Vagina (tissue), 2 donors: ENCODE measurements at regions not wholly inside any gene's neighbourhood (a gene's known extent, or its start where the extent isn't known, plus 50 kb on each side); places are given as distances from the start of the nearest gene placed in this dataset. TPM values are rescaled to one million over a fixed set of nuclear protein-coding genes. Genes with fewer than 3 reads are reported as not detected.

Experiments
- DNase-seq, 2 donors: peaks; one replicate each; pipeline ENCODE4 v3.0.0-alpha.2; 2017; ENCODE audit errors: extremely low spot score in 2 of 2
- H3K27ac ChIP-seq: fragments of 200-600 bp; sonication (generic); one replicate; pipeline ENCODE4 v1.5.1; 2019
- H3K27me3 ChIP-seq: fragments of 200-600 bp; sonication (generic); one replicate; pipeline ENCODE4 v1.5.1; 2019
- H3K36me3 ChIP-seq, 2 donors: fragments of 200-600 bp; sonication (generic); one replicate each; pipeline ENCODE4 v1.5.1; 2017 to 2019
- H3K4me1 ChIP-seq: fragments of 200-600 bp; sonication (generic); one replicate; pipeline ENCODE4 v1.5.1; 2019
- H3K4me3 ChIP-seq, 2 donors: fragments of 200-600 bp; sonication (generic); 1 replicate in 1 of 2; 2 replicates in 1 of 2; pipeline ENCODE4 v1.5.1; 2016 to 2019
- H3K9me3 ChIP-seq: fragments of 200-600 bp; sonication (generic); one replicate; pipeline ENCODE4 v1.5.1; 2019
- CTCF ChIP-seq, 3 experiments: fragments of 450-650 bp in 2 of 3; fragments of 200-600 bp in 1 of 3; sonication (generic) in 1 of 3; IDR thresholded peaks; one replicate each; pipeline ENCODE4 v1.5.1; 2017 to 2019; ENCODE audit warnings: antibody characterized with exemption in 3 of 3, mild to moderate bottlenecking in 2 of 3, moderate library complexity in 2 of 3
- POLR2A ChIP-seq, 2 donors: fragments of 450-650 bp; IDR thresholded peaks; one replicate each; pipeline ENCODE4 v1.6.1; 2017; ENCODE audit warnings: antibody characterized with exemption in 2 of 2, mild to moderate bottlenecking in 2 of 2, moderate library complexity in 2 of 2
- POLR2AphosphoS5 ChIP-seq, 2 donors: sonication (generic); formaldehyde crosslinking; IDR thresholded peaks; one replicate each; pipeline ENCODE4 v1.9.0; 2017; ENCODE audit warnings: antibody characterized with exemption in 2 of 2, mild to moderate bottlenecking in 2 of 2, low read depth in 1 of 2; ENCODE audit not compliant: insufficient read depth in 1 of 2
- intact Hi-C: fragments of 100-400 bp; cut with DNase I; formaldehyde crosslinking; loops from one replicate; pipeline ENCODE4 v1.15.1; 2023
- small RNA-seq: library from RNA; depleted of rRNA; stranded (forward); fragments of <200 nt; gene quantifications from one replicate; pipeline ENCODE3, GENCODE V24; 2016

GRCh38 chr9:101795147-101795546 lies 56.7 kb upstream of the GRIN3A start:
- TF ChIP-seq CTCF (IDR thresholded peaks at IDR 0.05) = no peak
- TF ChIP-seq POLR2A (IDR thresholded peaks at IDR 0.05) = no peak
- no peak for TF ChIP-seq POLR2AphosphoS5 (IDR thresholded peaks at IDR 0.05; ENCODE audit: insufficient read depth in 1 of 2, low read depth in 1 of 2)
- Histone ChIP-seq H3K27ac (no peak overlapping the region), H3K36me3 (no peaks in the 10 kb centered on the region), H3K9me3 (no peaks in the 10 kb centered on the region), H3K4me3 (no peak overlapping the region), H3K27me3 (no peaks in the 10 kb centered on the region), H3K4me1 (no peaks in the 10 kb centered on the region)
- DNase-seq = no peak
- intact Hi-C loops = no loop called here

GRCh38 chr9:101792475-101792874 lies 54.0 kb upstream of the GRIN3A start:
- Histone ChIP-seq H3K4me1 (no peaks in the 10 kb centered on the region), H3K36me3 (no peaks in the 10 kb centered on the region), H3K27me3 (no peaks in the 10 kb centered on the region), H3K4me3 (no peak overlapping the region), H3K27ac (no peak overlapping the region), H3K9me3 (no peaks in the 10 kb centered on the region)
- intact Hi-C loops = no loop called here
- no peak for DNase-seq
- TF ChIP-seq POLR2A (IDR thresholded peaks at IDR 0.05) (no peak), CTCF (IDR thresholded peaks at IDR 0.05) (no peak), POLR2AphosphoS5 (IDR thresholded peaks at IDR 0.05; ENCODE audit: insufficient read depth in 1 of 2, low read depth in 1 of 2) (no peak)

GRCh38 chr9:101791938-101792337 lies 53.5 kb upstream of the GRIN3A start:
- Histone ChIP-seq H3K36me3 (no peaks in the 10 kb centered on the region), H3K4me3 (no peak overlapping the region), H3K9me3 (no peaks in the 10 kb centered on the region), H3K27me3 (no peaks in the 10 kb centered on the region), H3K27ac (no peak overlapping the region), H3K4me1 (no peaks in the 10 kb centered on the region)
- TF ChIP-seq POLR2AphosphoS5 (IDR thresholded peaks at IDR 0.05; ENCODE audit: insufficient read depth in 1 of 2, low read depth in 1 of 2) (no peak), POLR2A (IDR thresholded peaks at IDR 0.05) (no peak), CTCF (IDR thresholded peaks at IDR 0.05) (no peak)
- DNase-seq = no peak
- intact Hi-C loops = no loop called here

- Histone ChIP-seq H3K27me3 (no peaks in the 10 kb centered on the region), H3K4me1 (no peaks in the 10 kb centered on the region), H3K9me3 (no peaks in the 10 kb centered on the region), H3K4me3 (no peak overlapping the region), H3K27ac (no peak overlapping the region), H3K36me3 (no peaks in the 10 kb centered on the region)
- no peak for DNase-seq
- TF ChIP-seq POLR2AphosphoS5 (IDR thresholded peaks at IDR 0.05; ENCODE audit: insufficient read depth in 1 of 2, low read depth in 1 of 2) (no peak), CTCF (IDR thresholded peaks at IDR 0.05) (no peak), POLR2A (IDR thresholded peaks at IDR 0.05) (no peak)
- intact Hi-C loops = no loop called here
Observed at GRCh38 chr9:101791533-101791932, 53.1 kb upstream of the GRIN3A start.

Small RNAs in the stretch of these regions (small RNA-seq; reads per million reads assigned to genes)
- not detected for gene RNU6-329P
